ENCODE measurements at regions not wholly inside any gene's neighbourhood (a gene's known extent, or its start where the extent isn't known, plus 50 kb on each side); places are given as distances from the start of the nearest gene placed in this dataset.
A peak's percentile ranks its signal among the peaks of the same experiment; 100 is the strongest.

DNA sequence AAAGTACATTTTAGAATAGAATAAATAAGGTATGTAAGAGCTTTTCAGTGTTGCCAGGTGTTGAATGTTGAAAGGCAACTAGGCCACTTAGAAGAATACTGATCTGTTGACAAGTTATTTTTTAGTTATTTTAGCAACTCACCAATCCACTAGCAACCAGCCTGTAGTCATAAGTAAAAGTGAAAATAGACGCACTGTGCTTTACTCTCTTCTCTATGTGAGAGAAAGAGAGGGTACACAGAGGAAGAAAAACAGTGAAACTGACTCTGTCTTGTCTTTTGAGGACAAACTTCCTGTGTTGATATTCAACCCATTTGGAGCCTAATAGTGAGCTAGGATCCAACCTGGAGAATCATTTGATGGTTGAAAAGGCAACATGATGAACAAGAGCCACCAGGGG lies 327.1 kb upstream of the GOLIM4 start:
- TF ChIP-seq, protein P1, sequence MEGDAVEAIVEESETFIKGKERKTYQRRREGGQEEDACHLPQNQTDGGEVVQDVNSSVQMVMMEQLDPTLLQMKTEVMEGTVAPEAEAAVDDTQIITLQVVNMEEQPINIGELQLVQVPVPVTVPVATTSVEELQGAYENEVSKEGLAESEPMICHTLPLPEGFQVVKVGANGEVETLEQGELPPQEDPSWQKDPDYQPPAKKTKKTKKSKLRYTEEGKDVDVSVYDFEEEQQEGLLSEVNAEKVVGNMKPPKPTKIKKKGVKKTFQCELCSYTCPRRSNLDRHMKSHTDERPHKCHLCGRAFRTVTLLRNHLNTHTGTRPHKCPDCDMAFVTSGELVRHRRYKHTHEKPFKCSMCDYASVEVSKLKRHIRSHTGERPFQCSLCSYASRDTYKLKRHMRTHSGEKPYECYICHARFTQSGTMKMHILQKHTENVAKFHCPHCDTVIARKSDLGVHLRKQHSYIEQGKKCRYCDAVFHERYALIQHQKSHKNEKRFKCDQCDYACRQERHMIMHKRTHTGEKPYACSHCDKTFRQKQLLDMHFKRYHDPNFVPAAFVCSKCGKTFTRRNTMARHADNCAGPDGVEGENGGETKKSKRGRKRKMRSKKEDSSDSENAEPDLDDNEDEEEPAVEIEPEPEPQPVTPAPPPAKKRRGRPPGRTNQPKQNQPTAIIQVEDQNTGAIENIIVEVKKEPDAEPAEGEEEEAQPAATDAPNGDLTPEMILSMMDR (IDR thresholded peaks at IDR 0.05; ENCODE audit: unreplicated experiment in 3 of 3), result no peak
- no peaks in the 10 kb centered on the region for H3K9me3 Mint-ChIP-seq
- no peak overlapping the region for H3K4me3 Mint-ChIP-seq
- no peaks in the 10 kb centered on the region for H3K4me1 Mint-ChIP-seq
- no peaks in the 10 kb centered on the region for H3K27me3 Mint-ChIP-seq (ENCODE audit: low read depth)
- peaks cover 3% of the 10 kb centered on the region for H3K36me3 Mint-ChIP-seq (ENCODE audit: low read depth)
- no peak overlapping the region for H3K27ac Mint-ChIP-seq

DNA sequence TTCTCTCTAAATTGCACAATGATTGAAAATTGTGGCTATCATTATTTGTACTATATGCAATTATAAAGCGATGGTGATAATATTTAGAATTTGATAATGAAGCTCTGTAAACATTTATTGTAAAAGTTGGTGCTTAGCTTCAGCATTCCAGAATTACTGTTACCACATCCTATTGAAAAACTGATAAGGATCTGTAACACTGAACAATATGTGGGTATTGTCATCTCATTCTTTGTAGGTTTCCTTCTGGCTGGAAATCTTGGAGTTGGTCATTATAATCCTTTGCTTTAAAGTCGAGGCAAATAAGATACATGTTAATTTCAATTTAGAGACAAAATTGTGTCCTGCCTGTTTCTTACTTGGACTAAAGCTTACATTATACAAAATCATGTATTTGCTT lies 323.4 kb upstream of the GOLIM4 start:
- H3K36me3 Mint-ChIP-seq (ENCODE audit: low read depth), result peaks cover 3% of the 10 kb centered on the region
- H3K27ac Mint-ChIP-seq, result no peak overlapping the region
- H3K4me3 Mint-ChIP-seq, result no peak overlapping the region
- TF ChIP-seq, protein P1 (IDR thresholded peaks at IDR 0.05; ENCODE audit: unreplicated experiment in 3 of 3), result no peak
- no peaks in the 10 kb centered on the region for H3K4me1 Mint-ChIP-seq
- H3K27me3 Mint-ChIP-seq (ENCODE audit: low read depth), result no peaks in the 10 kb centered on the region
- no peaks in the 10 kb centered on the region for H3K9me3 Mint-ChIP-seq

DNA sequence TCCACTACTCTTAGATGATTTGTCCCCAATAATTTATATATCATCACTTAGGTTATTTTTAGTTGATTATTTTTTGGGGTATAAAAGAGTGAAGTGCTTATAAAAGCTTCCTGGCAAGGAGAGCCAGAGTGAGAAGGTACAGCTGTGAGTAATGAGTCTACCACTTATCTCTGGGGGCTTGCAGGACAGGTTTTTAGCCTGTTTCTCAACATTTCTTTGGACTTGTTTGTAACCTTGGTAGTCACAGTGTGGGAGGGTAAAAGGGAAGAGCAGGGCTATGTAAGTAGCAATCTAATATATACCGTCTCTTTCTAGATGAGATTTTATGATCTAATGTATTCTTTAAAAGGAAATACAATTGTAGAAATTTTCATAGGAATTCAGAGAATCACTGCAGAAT lies 321.3 kb upstream of the GOLIM4 start:
- Mint-ChIP-seq H3K27ac (no peak overlapping the region), H3K4me3 (no peak overlapping the region), H3K27me3 (ENCODE audit: low read depth) (no peaks in the 10 kb centered on the region), H3K4me1 (no peaks in the 10 kb centered on the region), H3K9me3 (no peaks in the 10 kb centered on the region), H3K36me3 (ENCODE audit: low read depth) (peaks cover 3% of the 10 kb centered on the region)
- TF ChIP-seq, protein P1 (IDR thresholded peaks at IDR 0.05; ENCODE audit: unreplicated experiment in 3 of 3), result no peak

DNA sequence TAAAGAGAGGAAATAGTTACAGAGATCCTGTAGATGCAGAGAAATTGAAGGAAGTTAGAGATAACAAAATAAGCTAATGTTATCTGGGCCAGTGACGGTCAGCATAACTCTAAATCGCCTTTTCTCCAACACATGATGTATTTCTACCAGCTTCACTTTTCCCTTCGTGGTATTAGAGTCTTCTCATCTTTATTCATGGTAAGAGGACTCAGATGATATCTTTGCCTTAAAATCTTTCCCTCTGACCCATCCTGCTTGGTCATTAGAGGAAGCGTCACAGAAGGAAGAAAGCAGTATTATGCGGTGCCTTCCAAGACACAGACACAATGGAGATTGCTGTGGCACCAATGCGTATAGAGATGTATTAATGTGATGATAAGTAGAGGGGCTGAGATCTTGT lies 320.7 kb upstream of the GOLIM4 start:
- TF ChIP-seq, protein P1 (IDR thresholded peaks at IDR 0.05; ENCODE audit: unreplicated experiment in 3 of 3), result no peak
- Mint-ChIP-seq H3K4me1 (no peaks in the 10 kb centered on the region), H3K9me3 (no peaks in the 10 kb centered on the region), H3K27ac (peak overlapping the region in 1 of 3 experiments; percentile 3), H3K4me3 (no peak overlapping the region), H3K27me3 (ENCODE audit: low read depth) (no peaks in the 10 kb centered on the region), H3K36me3 (ENCODE audit: low read depth) (peaks cover 3% of the 10 kb centered on the region)

DNA sequence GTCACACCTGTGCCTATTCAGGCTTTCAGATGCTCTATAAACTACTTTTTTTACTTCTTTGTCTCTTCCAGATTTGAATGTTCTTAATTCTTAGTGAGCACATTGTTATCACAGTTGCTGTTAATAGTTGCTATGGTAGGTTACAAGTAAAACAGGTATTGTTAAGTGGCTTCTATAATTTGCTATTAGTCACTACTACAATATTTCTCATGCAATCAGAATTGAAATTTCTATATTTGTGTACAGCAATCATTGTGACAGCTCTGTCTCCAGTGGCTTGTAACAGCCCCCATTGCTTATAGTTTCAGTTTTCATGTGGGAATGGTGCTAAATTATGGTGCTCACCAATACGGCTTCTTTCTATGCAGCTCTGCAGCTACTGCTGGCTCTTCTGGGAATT lies 318.4 kb upstream of the GOLIM4 start:
- Mint-ChIP-seq H3K27me3 (ENCODE audit: low read depth) (no peaks in the 10 kb centered on the region), H3K27ac (no peak overlapping the region), H3K4me1 (no peaks in the 10 kb centered on the region), H3K9me3 (no peaks in the 10 kb centered on the region), H3K36me3 (ENCODE audit: low read depth) (no peaks in the 10 kb centered on the region), H3K4me3 (no peak overlapping the region)
- TF ChIP-seq, protein P1 (IDR thresholded peaks at IDR 0.05; ENCODE audit: unreplicated experiment in 3 of 3), result no peak

DNA sequence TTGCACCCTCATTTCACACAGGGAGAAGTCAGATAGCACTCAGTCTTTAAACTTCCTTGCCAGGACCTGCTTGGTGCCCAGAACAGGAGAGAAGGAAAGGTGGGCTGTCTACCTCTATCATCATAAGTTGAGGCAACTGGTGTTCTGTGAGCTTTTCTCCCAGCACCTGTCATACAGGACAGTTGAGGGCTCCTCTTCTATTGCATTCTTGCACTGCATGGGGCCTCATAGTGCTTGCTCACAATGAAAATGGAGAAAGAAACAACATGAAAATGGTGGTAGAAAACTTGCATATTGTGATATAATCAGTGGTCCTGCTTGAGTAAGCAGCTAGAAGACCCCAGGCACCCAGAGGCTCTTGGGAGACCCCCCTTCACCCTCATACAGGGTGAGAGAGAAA lies 311.7 kb upstream of the GOLIM4 start:
- Mint-ChIP-seq H3K27me3 (ENCODE audit: low read depth) (no peaks in the 10 kb centered on the region), H3K36me3 (ENCODE audit: low read depth) (no peaks in the 10 kb centered on the region), H3K4me3 (no peak overlapping the region), H3K9me3 (no peaks in the 10 kb centered on the region), H3K27ac (no peak overlapping the region), H3K4me1 (no peaks in the 10 kb centered on the region)
- TF ChIP-seq, protein P1 (IDR thresholded peaks at IDR 0.05; ENCODE audit: unreplicated experiment in 3 of 3), result no peak

Measured in nephron (organoid).